B cell (primary cell): ENCODE measurements at regions not wholly inside any gene's neighbourhood (a gene's known extent, or its start where the extent isn't known, plus 50 kb on each side); places are given as distances from the start of the nearest gene placed in this dataset.

ENCODE experiments used
- ATAC-seq: fragments of 200-7000 bp; cut with Tn5 transposase; one replicate; pipeline ENCODE4 v1.10.0; 2021; ENCODE audit warnings: low read depth, mild to moderate bottlenecking, moderate number of reproducible peaks, moderate library complexity
- CTCF ChIA-PET: fragments of 350-600 bp; sonication (Branson Sonifier 250); formaldehyde crosslinking; loops from one replicate; lab custom pipeline; 2021; ENCODE audit warnings: antibody characterized with exemption, inconsistent platforms; lab: Charles Lee
- POLR2A ChIA-PET: fragments of 350-600 bp; sonication (Branson Sonifier 250); formaldehyde crosslinking; loops from one replicate; lab custom pipeline; 2021; ENCODE audit warnings: antibody characterized with exemption; lab: Charles Lee
- DNase-seq: peaks from one replicate; pipeline ENCODE4 v3.0.0; 2013
- H2AFZ ChIP-seq: 2 replicates; pipeline ENCODE4 v1.6.1; 2012; ENCODE audit warnings: mild to moderate bottlenecking, low read depth, low read length; ENCODE audit not compliant: insufficient read depth, poor library complexity, severe bottlenecking
- H3K27ac ChIP-seq, 2 donors: 1 replicate in 1 of 2; 2 replicates in 1 of 2; pipeline ENCODE4 v1.5.1; 2012 to 2013; ENCODE audit warnings: low read length in 2 of 2, mild to moderate bottlenecking in 2 of 2, moderate library complexity in 1 of 2
- H3K27me3 ChIP-seq, 4 experiments: fragments of 200-600 bp in 1 of 4; sonication (generic) in 1 of 4; replicated peaks in 1 of 4; 1 replicate in 2 of 4; 2 replicates in 2 of 4; pipeline versions ENCODE4 v1.6.1 to v1.7.0; 2013 to 2016; ENCODE audit warnings: low read length in 3 of 4, mild to moderate bottlenecking in 2 of 4, mixed read lengths in 1 of 4, moderate library complexity in 1 of 4; ENCODE audit not compliant: insufficient read depth in 4 of 4, control insufficient read depth in 3 of 4; ENCODE audit errors: control extremely low read depth in 1 of 4
- H3K36me3 ChIP-seq, 2 experiments: replicated peaks in 1 of 2; 1 replicate in 1 of 2; 2 replicates in 1 of 2; pipeline versions ENCODE4 v1.6.1 to v1.7.1; 2013; ENCODE audit warnings: low read length in 1 of 2; ENCODE audit not compliant: insufficient read depth in 2 of 2, control insufficient read depth in 1 of 2; ENCODE audit errors: control extremely low read depth in 1 of 2, extremely low read depth in 1 of 2
- H3K4me1 ChIP-seq, 2 donors: fragments of 200-600 bp in 1 of 2; sonication (generic) in 1 of 2; 1 replicate in 1 of 2; 2 replicates in 1 of 2; pipeline versions ENCODE4 v1.5.1 to v1.6.1; 2013 to 2017; ENCODE audit warnings: low read length in 2 of 2; ENCODE audit not compliant: control insufficient read depth in 2 of 2, insufficient read depth in 2 of 2
- H3K4me2 ChIP-seq: replicated peaks from 2 replicates; pipeline ENCODE3; 2012; ENCODE audit warnings: mild to moderate bottlenecking, low read depth, low read length; ENCODE audit not compliant: poor library complexity, severe bottlenecking
- H3K4me3 ChIP-seq, 5 experiments: fragments of 200-600 bp in 1 of 5; sonication (generic) in 1 of 5; 1 replicate in 3 of 5; 2 replicates in 2 of 5; pipeline versions ENCODE4 v1.5.1 to v1.7.0; 2011 to 2016; ENCODE audit warnings: low read length in 4 of 5, mild to moderate bottlenecking in 4 of 5, low read depth in 2 of 5, control low read depth in 1 of 5, moderate library complexity in 1 of 5; ENCODE audit not compliant: insufficient read depth in 1 of 5; ENCODE audit errors: control extremely low read depth in 1 of 5, extremely low read depth in 1 of 5
- H3K79me2 ChIP-seq: fragments of 200-600 bp; sonication (generic); one replicate; pipeline ENCODE4 v1.6.0; 2016; ENCODE audit warnings: low read length; ENCODE audit not compliant: control insufficient read depth, insufficient read depth
- H3K9ac ChIP-seq: fragments of 200-600 bp; sonication (generic); 2 replicates; pipeline ENCODE4 v1.6.1; 2017; ENCODE audit warnings: mild to moderate bottlenecking, low read length, moderate library complexity
- H3K9me3 ChIP-seq, 3 donors: one replicate each; pipeline versions ENCODE4 v1.6.1 to v1.7.1; 2013; ENCODE audit warnings: low read length in 2 of 3; ENCODE audit not compliant: control insufficient read depth in 2 of 3, insufficient read depth in 1 of 3; ENCODE audit errors: control extremely low read depth in 1 of 3
- H4K20me1 ChIP-seq: 2 replicates; pipeline ENCODE4 v1.6.0; 2012; ENCODE audit warnings: mild to moderate bottlenecking, low read length; ENCODE audit not compliant: insufficient read depth, control insufficient read depth, poor library complexity, severe bottlenecking
- H3K27ac Mint-ChIP-seq: one replicate; pipeline ENCODE4 v1.8.0; 2021; ENCODE audit warnings: mixed read lengths
- H3K27me3 Mint-ChIP-seq: one replicate; pipeline ENCODE4 v1.8.0; 2021; ENCODE audit warnings: mixed read lengths
- H3K4me1 Mint-ChIP-seq: one replicate; pipeline ENCODE4 v1.8.0; 2021; ENCODE audit warnings: mixed read lengths
- H3K4me3 Mint-ChIP-seq: one replicate; pipeline ENCODE4 v1.8.0; 2021; ENCODE audit warnings: mixed read lengths
- H3K9me3 Mint-ChIP-seq: one replicate; pipeline ENCODE4 v1.8.0; 2022; ENCODE audit warnings: mixed read lengths; ENCODE audit not compliant: insufficient read depth
- CTCF ChIP-seq: fragments of 200-600 bp; IDR thresholded peaks from one replicate; pipeline ENCODE4 v1.8.0; 2022; ENCODE audit warnings: antibody characterized with exemption, mild to moderate bottlenecking
- EZH2 ChIP-seq: IDR thresholded peaks from 2 replicates; pipeline ENCODE4 v1.6.1; 2012; ENCODE audit warnings: borderline replicate concordance, low read depth, mild to moderate bottlenecking, moderate library complexity, low read length; ENCODE audit not compliant: insufficient read depth, poor library complexity, severe bottlenecking
- WGBS: methylation state at CpG from one replicate; pipeline ENCODE4 v1.1.5; 2013; ENCODE audit warnings: missing lambda C conversion rate; ENCODE audit not compliant: insufficient coverage; 5-methylcytosine and 5-hydroxymethylcytosine counted together
- intact Hi-C: fragments of 100-400 bp; cut with micrococcal nuclease; formaldehyde crosslinking; loops from one replicate; pipeline ENCODE4 v1.10.0; 2022

GRCh38 chr11:112599265-112599664 is 338.6 kb upstream of the PLET1 start:
- Histone ChIP-seq H3K4me2 (no peak overlapping the region), H3K4me1 (no peaks in the 10 kb centered on the region), H4K20me1 (no peaks in the 10 kb centered on the region), H3K36me3 (no peaks in the 10 kb centered on the region), H3K27me3 (peaks cover 0 to 4% (median 2%) of the 10 kb centered on the region in 4 experiments), H3K79me2 (no peaks in the 10 kb centered on the region), H3K9me3 (no peaks in the 10 kb centered on the region), H3K27ac (no peak overlapping the region), H2AFZ (no peak overlapping the region), H3K4me3 (no peak overlapping the region), H3K9ac (no peak overlapping the region)
- DNase-seq, result no peak
- no peak for ATAC-seq
- TF ChIP-seq EZH2 (no peak), CTCF (no peak)
- Mint-ChIP-seq H3K4me1 (no peaks in the 10 kb centered on the region), H3K4me3 (no peak overlapping the region), H3K9me3 (no peaks in the 10 kb centered on the region), H3K27me3 (peaks cover 25% of the 10 kb centered on the region), H3K27ac (no peak overlapping the region)
- intact Hi-C loops, result no loop called here
- POLR2A ChIA-PET, result no interaction called here
- CTCF ChIA-PET, result interaction anchor here (1.4 kb wide), 1 partner anchor 11 kb away, joined by 4 read pairs; no protein-coding TSS in a partner anchor

GRCh38 chr11:112599856-112600533 is 339.3 kb upstream of the PLET1 start:
- ChIA-PET CTCF (interaction anchor here (1.4 kb wide), 1 partner anchor 11 kb away, joined by 4 read pairs; no protein-coding TSS in a partner anchor), POLR2A (no interaction called here)
- 89% methylated on average over 3 of the region's 5 CpGs for WGBS
- ATAC-seq (no peak), DNase-seq (no peak)
- Mint-ChIP-seq H3K4me1 (no peaks in the 10 kb centered on the region), H3K9me3 (no peaks in the 10 kb centered on the region), H3K4me3 (no peak overlapping the region), H3K27me3 (peaks cover 31% of the 10 kb centered on the region), H3K27ac (no peak overlapping the region)
- Histone ChIP-seq H3K79me2 (no peaks in the 10 kb centered on the region), H2AFZ (no peak overlapping the region), H3K36me3 (no peaks in the 10 kb centered on the region), H3K4me3 (no peak overlapping the region), H3K4me1 (no peaks in the 10 kb centered on the region), H3K4me2 (no peak overlapping the region), H3K27ac (no peak overlapping the region), H4K20me1 (no peaks in the 10 kb centered on the region), H3K9me3 (no peaks in the 10 kb centered on the region), H3K9ac (no peak overlapping the region), H3K27me3 (peaks cover 0 to 4% (median 2%) of the 10 kb centered on the region in 4 experiments)
- intact Hi-C loops, result no loop called here
- TF ChIP-seq EZH2 (no peak), CTCF (no peak)
